GM12878 (cell line): ENCODE measurements at regions not wholly inside any gene's neighbourhood (a gene's known extent, or its start where the extent isn't known, plus 50 kb on each side); places are given as distances from the start of the nearest gene placed in this dataset.

ENCODE experiments used
- ATF2 ChIP-seq: IDR thresholded peaks from 2 replicates; pipeline ENCODE4 v1.6.1; 2012; ENCODE audit warnings: low read length, inconsistent platforms
- CTCF ChIP-seq, 3 experiments: IDR thresholded peaks in 2 of 3; conservative IDR thresholded peaks in 1 of 3; 2 replicates each; pipeline ENCODE4 v1.5.1; 2011; ENCODE audit warnings: low read depth in 3 of 3, low read length in 3 of 3, mild to moderate bottlenecking in 3 of 3, control low read depth in 2 of 3, moderate library complexity in 2 of 3, inconsistent platforms in 1 of 3, mixed read lengths in 1 of 3; ENCODE audit not compliant: control insufficient read depth in 2 of 3, insufficient read depth in 1 of 3; ENCODE audit errors: extremely low read depth in 1 of 3
- DPF2 ChIP-seq: fragments of 450-650 bp; IDR thresholded peaks from 2 replicates; pipeline ENCODE4 v1.6.1; 2017; ENCODE audit warnings: mild to moderate bottlenecking
- EP300 ChIP-seq, 2 experiments: fragments of 150-350 bp in 1 of 2; IDR thresholded peaks; 2 replicates each; pipeline ENCODE4 v1.6.1; 2011 to 2012; ENCODE audit warnings: low read depth in 2 of 2, low read length in 2 of 2, borderline replicate concordance in 1 of 2, improper control_type of control experiment in 1 of 2, inconsistent platforms in 1 of 2; ENCODE audit not compliant: control insufficient read depth in 1 of 2
- EZH2 ChIP-seq: IDR thresholded peaks from 2 replicates; pipeline ENCODE4 v1.6.1; 2012; ENCODE audit warnings: low read depth, mild to moderate bottlenecking, control low read depth, inconsistent platforms, low read length, borderline replicate concordance; ENCODE audit not compliant: control insufficient read depth
- FOXM1 ChIP-seq: IDR thresholded peaks from 2 replicates; pipeline ENCODE4 v1.6.1; 2012; ENCODE audit warnings: low read depth, mild to moderate bottlenecking, inconsistent platforms, low read length, moderate library complexity
- POLR2AphosphoS5 ChIP-seq: IDR thresholded peaks from 2 replicates; pipeline ENCODE4 v1.6.1; 2011; ENCODE audit warnings: mild to moderate bottlenecking, low read length, inconsistent platforms
- RAD21 ChIP-seq: IDR thresholded peaks from 2 replicates; pipeline ENCODE4 v1.6.1; 2011; ENCODE audit warnings: mild to moderate bottlenecking, low read depth, low read length, moderate library complexity; ENCODE audit not compliant: insufficient read depth
- SKIL ChIP-seq: fragments of 450-650 bp; IDR thresholded peaks from 2 replicates; pipeline ENCODE4 v1.6.1; 2017; ENCODE audit warnings: mild to moderate bottlenecking, low read depth, inconsistent platforms; ENCODE audit not compliant: poor library complexity, severe bottlenecking
- SREBF2 ChIP-seq: IDR thresholded peaks from 2 replicates; pipeline ENCODE4 v1.6.1; 2012; ENCODE audit warnings: mild to moderate bottlenecking, low read length
- SRF ChIP-seq, 2 experiments: IDR thresholded peaks; 2 replicates each; pipeline ENCODE4 v1.6.1; 2011; ENCODE audit warnings: low read depth in 2 of 2, low read length in 2 of 2, mild to moderate bottlenecking in 1 of 2, moderate library complexity in 1 of 2

- TF ChIP-seq RAD21, result no peak
- TF ChIP-seq POLR2AphosphoS5, result no peak
- no peak for TF ChIP-seq EZH2
- TF ChIP-seq SKIL, result no peak
- no peak for TF ChIP-seq SRF (IDR thresholded peaks at IDR 0.05; ENCODE audit: low read depth in 2 of 2, low read length in 2 of 2)
- no peak for TF ChIP-seq DPF2
- TF ChIP-seq FOXM1, result no peak
- TF ChIP-seq CTCF (IDR thresholded peaks at IDR 0.05 in 2 of 3, conservative IDR thresholded peaks at IDR 0.05 in 1 of 3; ENCODE audit: control insufficient read depth in 2 of 3, extremely low read depth in 1 of 3, insufficient read depth in 1 of 3, low read depth in 3 of 3, low read length in 3 of 3), result no peak
- TF ChIP-seq ATF2, result no peak
- no peak for TF ChIP-seq EP300 (IDR thresholded peaks at IDR 0.05; ENCODE audit: borderline replicate concordance in 1 of 2, control insufficient read depth in 1 of 2, low read depth in 2 of 2, low read length in 2 of 2)
- no peak for TF ChIP-seq SREBF2
These were observed 82.4 kb upstream of the SDK1 start for GRCh38 chr7:3218411-3219225.
